HCT116 (cell line): ENCODE measurements at regions not wholly inside any gene's neighbourhood (a gene's known extent, or its start where the extent isn't known, plus 50 kb on each side); places are given as distances from the start of the nearest gene placed in this dataset.

Source experiments
- ATAC-seq: fragments of 200-7000 bp; cut with Tn5 transposase; 2 replicates; pipeline ENCODE4 v1.9.1; 2020; ENCODE audit warnings: mild to moderate bottlenecking, moderate library complexity
- BruUV-seq: library from RNA; stranded (reverse); fragments of 400-500 nt; replicated peaks from 2 replicates; lab custom pipeline; 2021; lab: Mats Ljungman, UMichigan
- CTCF ChIA-PET: fragments of 300-600 bp; sonication (Branson Sonifier 250); formaldehyde crosslinking; loops from one replicate; lab custom pipeline; 2021; ENCODE audit warnings: antibody characterized with exemption; lab: Charles Lee
- POLR2A ChIA-PET: fragments of 300-600, 350-600 bp; sonication (Branson Sonifier 250); formaldehyde crosslinking; loops from one replicate; lab custom pipeline; 2021; ENCODE audit warnings: antibody characterized with exemption; lab: Charles Lee
- RAD21 ChIA-PET, 2 experiments: fragments of 300-600 bp; sonication (Branson Sonifier 250); formaldehyde crosslinking; loops; one replicate each; lab custom pipeline; 2023; ENCODE audit warnings: low total read pairs in 2 of 2; ENCODE audit not compliant: uncharacterized antibody in 2 of 2, unreplicated experiment in 2 of 2, low non-redundant PET in 1 of 2; lab: Charles Lee
- DNase-seq: peaks from one replicate; pipeline ENCODE4 v3.0.0-alpha.2; 2010; ENCODE audit warnings: low read depth, low spot score
- H2AFZ ChIP-seq: fragments of 200-600 bp; shearing (Covaris generic), sonication (generic); 2 replicates; pipeline ENCODE4 v1.6.1; 2017; ENCODE audit warnings: low read depth, mixed run types, mixed read lengths, antibody characterized with exemption, low read length; ENCODE audit not compliant: poor library complexity, severe bottlenecking
- H3K27ac ChIP-seq: 2 replicates; pipeline ENCODE4 v1.5.1; 2012; ENCODE audit warnings: low read depth, low read length
- H3K27me3 ChIP-seq: fragments of 200-600 bp; sonication (generic); 2 replicates; pipeline ENCODE4 v1.6.1; 2016; ENCODE audit warnings: mixed run types, low read length, mixed read lengths; ENCODE audit not compliant: insufficient read depth
- H3K36me3 ChIP-seq, 2 experiments: fragments of 200-500 bp in 1 of 2; fragments of 200-600 bp in 1 of 2; sonication (Bioruptor generic) in 1 of 2; sonication (generic) in 1 of 2; 2 replicates each; pipeline versions ENCODE4 v1.5.1 to v1.6.1; 2014 to 2016; ENCODE audit warnings: low read length in 2 of 2, inconsistent platforms in 1 of 2, mixed read lengths in 1 of 2, mixed run types in 1 of 2; ENCODE audit not compliant: insufficient read depth in 2 of 2, control insufficient read depth in 1 of 2
- H3K4me1 ChIP-seq, 2 experiments: fragments of 200-600 bp in 1 of 2; sonication (generic) in 1 of 2; 2 replicates each; pipeline versions ENCODE4 v1.5.1 to v1.6.1; 2012 to 2017; ENCODE audit warnings: low read length in 2 of 2, inconsistent platforms in 1 of 2, mild to moderate bottlenecking in 1 of 2, mixed read lengths in 1 of 2, mixed run types in 1 of 2, moderate library complexity in 1 of 2; ENCODE audit not compliant: insufficient read depth in 2 of 2, control insufficient read depth in 1 of 2
- H3K4me2 ChIP-seq: fragments of 200-600 bp; sonication (generic); 2 replicates; pipeline ENCODE4 v1.6.1; 2017; ENCODE audit warnings: mixed run types, low read length, mixed read lengths
- H3K4me3 ChIP-seq, 2 experiments: fragments of 200-600 bp in 1 of 2; sonication (generic) in 1 of 2; replicated peaks in 1 of 2; 2 replicates each; pipeline ENCODE4 v1.5.1; 2011 to 2016; ENCODE audit warnings: low read length in 2 of 2, control low read depth in 1 of 2, low read depth in 1 of 2, mild to moderate bottlenecking in 1 of 2, mixed read lengths in 1 of 2, mixed run types in 1 of 2
- H3K79me2 ChIP-seq: fragments of 200-600 bp; sonication (generic); 2 replicates; pipeline ENCODE4 v1.6.1; 2017; ENCODE audit warnings: mild to moderate bottlenecking, mixed run types, low read length, moderate library complexity, mixed read lengths; ENCODE audit not compliant: insufficient read depth
- H3K9ac ChIP-seq: fragments of 200-600 bp; sonication (generic); 2 replicates; pipeline ENCODE4 v1.6.1; 2016; ENCODE audit warnings: low read length, mixed read lengths
- H3K9me2 ChIP-seq: fragments of 200-600 bp; sonication (generic), shearing (Covaris generic); 2 replicates; pipeline ENCODE4 v1.6.1; 2017; ENCODE audit warnings: mixed run types, mild to moderate bottlenecking, moderate library complexity; ENCODE audit not compliant: insufficient read depth
- H3K9me3 ChIP-seq, 2 experiments: fragments of 200-500 bp in 1 of 2; fragments of 200-600 bp in 1 of 2; sonication (Bioruptor generic) in 1 of 2; sonication (generic) in 1 of 2; 2 replicates each; pipeline ENCODE4 v1.6.1; 2014 to 2017; ENCODE audit warnings: low read length in 2 of 2, mixed read lengths in 2 of 2, inconsistent platforms in 1 of 2, low read depth in 1 of 2, mild to moderate bottlenecking in 1 of 2, mixed run types in 1 of 2, moderate library complexity in 1 of 2; ENCODE audit not compliant: control insufficient read depth in 1 of 2, insufficient read depth in 1 of 2
- H4K20me1 ChIP-seq: fragments of 200-600 bp; sonication (generic), shearing (Covaris generic); 2 replicates; pipeline ENCODE4 v1.6.1; 2017; ENCODE audit warnings: mixed run types, mild to moderate bottlenecking, moderate library complexity; ENCODE audit not compliant: insufficient read depth
- EZH2phosphoT487 ChIP-seq: fragments of 200-600 bp; IDR thresholded peaks from 2 replicates; pipeline ENCODE4 v1.6.1; 2018; ENCODE audit warnings: antibody characterized with exemption, borderline replicate concordance
- FOSL1 ChIP-seq: IDR thresholded peaks from 2 replicates; pipeline ENCODE4 v1.6.1; 2012; ENCODE audit warnings: low read depth
- MAX ChIP-seq: IDR thresholded peaks from 2 replicates; pipeline ENCODE4 v1.6.1; 2012
- POLR2AphosphoS5 ChIP-seq: IDR thresholded peaks from 2 replicates; pipeline ENCODE4 v1.6.1; 2011; ENCODE audit warnings: mild to moderate bottlenecking, low read depth, low read length, moderate library complexity
- REST ChIP-seq: IDR thresholded peaks from 2 replicates; pipeline ENCODE4 v1.6.1; 2012; ENCODE audit warnings: low read depth
- intact Hi-C: fragments of 100-400 bp; cut with micrococcal nuclease; formaldehyde crosslinking; loops from 2 replicates; pipeline ENCODE4 v1.10.0; 2022

- no peak overlapping the region for H3K4me2 ChIP-seq
- POLR2A ChIA-PET, result no interaction called here
- H3K79me2 ChIP-seq, result no peaks in the 10 kb centered on the region
- no peaks in the 10 kb centered on the region for H3K27me3 ChIP-seq
- no peak overlapping the region for H2AFZ ChIP-seq
- H3K27ac ChIP-seq, result no peak overlapping the region
- H3K9me3 ChIP-seq, result no peaks in the 10 kb centered on the region
- H3K9me2 ChIP-seq, result no peaks in the 10 kb centered on the region
- H3K36me3 ChIP-seq, result no peaks in the 10 kb centered on the region
- no peak for ATAC-seq
- H3K4me3 ChIP-seq, result no peak overlapping the region
- no peaks in the 10 kb centered on the region for H3K4me1 ChIP-seq
- TF ChIP-seq REST, result no peak
- no peak for TF ChIP-seq FOSL1
- TF ChIP-seq MAX, result no peak
- TF ChIP-seq EZH2phosphoT487, result no peak
- no peak for TF ChIP-seq POLR2AphosphoS5
- H4K20me1 ChIP-seq, result no peaks in the 10 kb centered on the region
- CTCF ChIA-PET, result no interaction called here
- no peak for DNase-seq
- intact Hi-C loops, result loop anchor here (10.0 kb wide), 1 partner anchor 59 kb away; no protein-coding TSS in a partner anchor
- no peak overlapping the region for H3K9ac ChIP-seq
- RAD21 ChIA-PET, result no interaction called here
- BruUV-seq, result no TSS peak
These were observed 350.2 kb upstream of the PDE4D start for GRCh38 chr5:60243713-60244112.
